Retinal pigment epithelial cell (primary cell): ENCODE measurements at regions not wholly inside any gene's neighbourhood (a gene's known extent, or its start where the extent isn't known, plus 50 kb on each side); places are given as distances from the start of the nearest gene placed in this dataset.

Experiments used
- DNase-seq: peaks from one replicate; pipeline ENCODE4 v3.0.0-alpha.2; 2010; ENCODE audit warnings: low read depth
- H3K4me3 ChIP-seq: 2 replicates; pipeline ENCODE4 v1.5.1; 2011; ENCODE audit warnings: mild to moderate bottlenecking, low read length, control low read depth, moderate library complexity
- TF ChIP-seq, protein P1 (sequence below): conservative IDR thresholded peaks from 2 replicates; pipeline ENCODE4 v1.5.1; 2011; ENCODE audit warnings: low read depth, low read length, control low read depth, inconsistent platforms

DNA sequence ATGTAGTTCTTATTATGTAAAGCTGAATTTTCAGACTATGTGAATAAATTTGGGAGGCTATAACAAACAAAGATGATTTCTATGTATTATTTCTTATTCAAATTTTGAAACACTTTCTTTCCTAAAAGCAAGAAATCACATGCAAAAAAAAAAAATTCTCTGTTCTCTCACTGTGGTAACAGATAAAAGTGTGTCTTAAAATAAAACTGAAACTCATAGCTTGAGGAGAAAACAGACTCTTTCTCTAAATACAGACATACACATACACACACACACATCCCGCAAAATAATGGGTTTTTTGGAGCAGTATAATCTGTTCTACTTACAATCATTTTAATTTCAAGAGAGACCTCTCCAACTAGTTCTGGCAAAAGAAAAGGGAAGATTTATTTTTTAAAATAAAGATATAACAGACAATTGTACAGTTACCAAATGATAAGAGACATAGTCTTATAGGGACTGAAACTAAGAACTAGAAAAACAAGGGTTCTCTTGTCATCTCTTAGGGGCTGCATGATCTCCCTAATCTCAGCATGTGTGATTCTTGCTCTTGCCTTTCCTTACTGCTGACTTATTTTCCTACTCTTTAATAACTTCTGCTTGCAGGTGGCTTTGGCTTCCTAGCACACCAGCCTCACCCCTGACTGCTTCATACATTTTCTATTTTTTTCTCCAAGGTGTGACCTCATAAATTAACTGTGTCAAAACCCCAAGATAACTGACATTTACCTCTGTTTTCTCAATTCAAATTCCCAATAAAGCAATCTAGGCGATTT is 483.5 kb upstream of the POT1 start:
- no peak for DNase-seq
- H3K4me3 ChIP-seq: no peak overlapping the region
- TF ChIP-seq, protein P1, sequence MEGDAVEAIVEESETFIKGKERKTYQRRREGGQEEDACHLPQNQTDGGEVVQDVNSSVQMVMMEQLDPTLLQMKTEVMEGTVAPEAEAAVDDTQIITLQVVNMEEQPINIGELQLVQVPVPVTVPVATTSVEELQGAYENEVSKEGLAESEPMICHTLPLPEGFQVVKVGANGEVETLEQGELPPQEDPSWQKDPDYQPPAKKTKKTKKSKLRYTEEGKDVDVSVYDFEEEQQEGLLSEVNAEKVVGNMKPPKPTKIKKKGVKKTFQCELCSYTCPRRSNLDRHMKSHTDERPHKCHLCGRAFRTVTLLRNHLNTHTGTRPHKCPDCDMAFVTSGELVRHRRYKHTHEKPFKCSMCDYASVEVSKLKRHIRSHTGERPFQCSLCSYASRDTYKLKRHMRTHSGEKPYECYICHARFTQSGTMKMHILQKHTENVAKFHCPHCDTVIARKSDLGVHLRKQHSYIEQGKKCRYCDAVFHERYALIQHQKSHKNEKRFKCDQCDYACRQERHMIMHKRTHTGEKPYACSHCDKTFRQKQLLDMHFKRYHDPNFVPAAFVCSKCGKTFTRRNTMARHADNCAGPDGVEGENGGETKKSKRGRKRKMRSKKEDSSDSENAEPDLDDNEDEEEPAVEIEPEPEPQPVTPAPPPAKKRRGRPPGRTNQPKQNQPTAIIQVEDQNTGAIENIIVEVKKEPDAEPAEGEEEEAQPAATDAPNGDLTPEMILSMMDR: no peak

DNA sequence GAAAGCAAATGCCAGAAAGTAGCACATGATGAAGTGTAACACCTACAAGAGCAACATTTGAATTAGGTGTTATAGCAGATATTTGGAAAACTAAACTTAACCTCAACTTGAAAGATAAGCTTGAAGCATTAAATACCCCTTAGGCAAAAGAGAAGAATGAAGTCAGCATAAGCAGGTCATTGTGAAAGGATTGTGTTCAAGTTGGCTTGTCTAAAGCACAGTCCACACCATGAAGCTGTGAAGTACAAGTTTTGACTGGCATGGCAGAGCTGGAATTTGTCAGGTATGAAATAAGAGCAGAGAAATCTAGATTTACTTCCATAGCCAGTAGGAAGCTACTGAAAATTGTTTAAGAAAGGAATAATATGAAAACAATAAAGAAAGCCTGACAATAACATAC is 480.3 kb upstream of the POT1 start:
- TF ChIP-seq, protein P1: no peak
- H3K4me3 ChIP-seq: no peak overlapping the region
- DNase-seq: no peak

DNA sequence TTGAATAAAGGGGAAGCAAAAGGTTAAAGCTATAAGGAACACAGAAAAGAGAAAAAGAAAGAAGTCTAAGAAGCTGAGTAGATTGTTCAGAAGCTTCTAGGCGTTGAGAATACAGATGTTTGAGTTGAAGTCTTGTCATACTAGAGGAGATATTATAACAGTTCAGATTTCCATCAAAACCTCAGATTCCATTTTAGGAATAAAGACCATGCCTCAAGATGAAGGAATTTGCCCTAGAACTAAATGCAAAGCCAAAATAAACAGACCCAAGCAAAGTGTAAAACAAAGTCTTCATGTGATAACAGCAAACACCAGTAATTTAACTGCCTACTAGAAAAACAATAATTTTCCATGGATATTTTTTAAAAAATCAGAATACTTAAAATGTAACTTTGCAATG is 476.5 kb upstream of the POT1 start:
- TF ChIP-seq, protein P1: no peak

DNA sequence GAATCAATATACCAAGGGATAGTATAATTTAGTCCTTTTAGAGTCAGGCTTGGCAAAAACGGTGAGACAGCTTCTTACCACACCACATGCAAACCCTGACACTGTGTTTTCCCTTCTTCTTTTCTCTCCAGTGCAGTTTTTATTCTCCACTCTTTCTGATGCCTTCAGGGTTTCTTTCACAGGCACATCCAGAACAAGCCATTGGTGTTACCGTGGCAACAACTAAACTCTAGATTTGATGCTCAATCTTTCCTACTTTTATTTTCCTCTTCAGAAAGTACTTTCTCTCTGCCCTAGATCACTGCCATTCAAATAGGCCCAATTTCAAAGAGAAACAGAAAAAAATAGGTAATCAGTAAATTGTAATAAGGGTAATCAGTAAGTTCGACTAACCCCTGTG is 469.8 kb upstream of the POT1 start:
- no peak overlapping the region for H3K4me3 ChIP-seq

More for the DNA sequence above, 476.5 kb upstream of the POT1 start:
- DNase-seq: no peak
- H3K4me3 ChIP-seq: no peak overlapping the region

DNA sequence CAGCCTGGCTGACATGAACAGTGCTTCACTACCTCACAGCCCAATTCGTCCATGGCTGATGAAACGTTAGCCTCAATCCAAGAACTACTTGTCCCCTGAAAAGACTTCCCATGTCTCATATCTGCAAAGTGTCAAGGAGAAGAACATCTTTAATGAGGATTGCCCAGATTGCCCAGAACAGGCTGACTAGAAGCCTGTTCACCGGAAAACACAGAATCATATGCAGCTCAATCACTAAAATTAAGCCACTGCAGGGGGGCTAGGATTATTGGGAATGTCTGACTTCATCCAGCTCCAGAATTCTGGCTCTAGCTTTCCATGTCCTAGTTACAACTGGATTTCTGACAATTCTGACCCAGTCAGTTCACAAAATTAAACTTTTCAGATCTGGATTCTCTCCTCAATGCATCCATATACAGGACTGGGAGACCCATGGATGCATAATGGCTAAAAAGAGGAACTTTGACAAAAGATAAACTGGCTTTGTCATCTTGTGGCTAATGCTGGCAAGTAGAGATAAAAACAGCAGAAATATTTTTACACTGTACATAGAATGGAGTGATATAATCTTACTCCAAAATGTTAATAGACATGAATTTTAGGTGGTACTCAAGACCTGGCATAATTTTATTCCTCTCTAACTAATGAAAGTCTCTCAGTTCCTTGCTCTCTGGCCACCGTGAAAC is 467.0 kb upstream of the POT1 start:
- no peak for DNase-seq
- TF ChIP-seq, protein P1: no peak
- no peak overlapping the region for H3K4me3 ChIP-seq

More for the DNA sequence above, 469.8 kb upstream of the POT1 start:
- no peak for DNase-seq
- TF ChIP-seq, protein P1: no peak

DNA sequence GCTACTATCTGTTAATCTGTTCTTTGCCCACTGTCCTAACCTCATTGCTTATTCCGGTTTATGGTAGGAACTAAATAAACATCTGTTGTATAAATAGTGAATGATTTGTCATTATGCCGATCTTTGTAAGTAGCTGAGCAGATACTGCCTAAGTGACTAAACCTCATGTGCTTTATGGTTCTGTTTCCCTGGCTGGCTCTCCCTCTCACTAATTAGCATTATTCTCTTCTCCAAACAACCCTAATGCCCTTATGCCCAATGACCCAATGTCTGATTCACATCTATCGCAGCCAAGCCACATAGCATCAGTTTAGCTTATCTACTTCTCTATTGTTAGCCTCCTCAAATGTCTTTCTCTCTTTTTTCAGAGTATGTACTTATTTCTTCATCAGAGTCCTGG is 462.3 kb upstream of the POT1 start:
- H3K4me3 ChIP-seq: no peak overlapping the region
- TF ChIP-seq, protein P1: no peak
- DNase-seq: peak; percentile 81

DNA sequence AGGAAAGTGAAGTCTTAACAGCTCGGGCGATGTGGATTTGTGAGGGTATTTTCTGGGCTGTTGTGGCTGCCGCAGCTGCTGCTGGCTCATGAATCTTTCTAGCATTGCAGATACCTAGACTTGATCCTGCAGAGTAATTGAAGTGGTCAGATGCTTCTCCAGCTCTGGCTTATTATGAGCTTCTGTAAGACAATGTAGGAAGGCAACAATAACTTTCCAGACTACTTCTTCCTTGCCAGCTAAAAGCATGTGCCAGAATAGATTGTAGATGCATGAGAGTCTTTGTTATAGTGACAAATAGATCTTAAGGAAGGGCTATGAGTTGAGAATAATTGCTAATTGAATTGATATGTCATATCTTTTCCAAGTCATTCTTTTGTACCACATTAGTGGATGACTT is 461.4 kb upstream of the POT1 start:
- TF ChIP-seq, protein P1: no peak
- DNase-seq: no peak
- no peak overlapping the region for H3K4me3 ChIP-seq
